OCI-LY7 (cell line): ENCODE measurements at regions not wholly inside any gene's neighbourhood (a gene's known extent, or its start where the extent isn't known, plus 50 kb on each side); places are given as distances from the start of the nearest gene placed in this dataset.

Experiments used
- BruUV-seq: library from RNA; stranded (reverse); fragments of 400-500 nt; replicated peaks from 2 replicates; lab custom pipeline; 2021; lab: Mats Ljungman, UMichigan
- CTCF ChIA-PET: fragments of 300-600 bp; sonication (Branson Sonifier 250); formaldehyde crosslinking; loops from one replicate; lab custom pipeline; 2022; ENCODE audit warnings: antibody characterized with exemption; ENCODE audit not compliant: unreplicated experiment; lab: Charles Lee
- POLR2A ChIA-PET: fragments of 300-600 bp; sonication (Branson Sonifier 250); formaldehyde crosslinking; loops from one replicate; lab custom pipeline; 2022; ENCODE audit warnings: antibody characterized with exemption; lab: Charles Lee
- DNase-seq: peaks from one replicate; pipeline ENCODE4 v3.0.0-alpha.2; 2015; ENCODE audit warnings: low spot score
- H2AFZ ChIP-seq: fragments of 200-600 bp; sonication (generic), shearing (Covaris generic); 2 replicates; pipeline ENCODE4 v1.6.1; 2014; ENCODE audit warnings: mild to moderate bottlenecking, antibody characterized with exemption, low read length, moderate library complexity
- H3K27ac ChIP-seq: fragments of 200-600 bp; sonication (generic); 2 replicates; pipeline ENCODE4 v1.5.1; 2014; ENCODE audit warnings: mixed run types, low read depth, mild to moderate bottlenecking, moderate library complexity, low read length, inconsistent platforms; ENCODE audit not compliant: poor library complexity, severe bottlenecking
- H3K36me3 ChIP-seq: fragments of 200-600 bp; sonication (generic); 2 replicates; pipeline ENCODE4 v1.6.1; 2014; ENCODE audit warnings: mild to moderate bottlenecking, antibody characterized with exemption, low read length, moderate library complexity, mixed read lengths; ENCODE audit not compliant: insufficient read depth
- H3K4me1 ChIP-seq: fragments of 200-600 bp; sonication (generic); 2 replicates; pipeline ENCODE4 v1.5.1; 2014; ENCODE audit warnings: mild to moderate bottlenecking, low read length; ENCODE audit not compliant: insufficient read depth, poor library complexity, severe bottlenecking
- H3K4me2 ChIP-seq: fragments of 200-600 bp; sonication (generic); 2 replicates; pipeline ENCODE4 v1.6.1; 2014; ENCODE audit warnings: mild to moderate bottlenecking, low read length
- H3K4me3 ChIP-seq: fragments of 200-600 bp; sonication (generic); 2 replicates; pipeline ENCODE4 v1.5.1; 2014; ENCODE audit warnings: mild to moderate bottlenecking, low read depth, low read length; ENCODE audit not compliant: poor library complexity, severe bottlenecking
- H3K79me2 ChIP-seq: fragments of 200-600 bp; sonication (generic); 2 replicates; pipeline ENCODE4 v1.6.1; 2016; ENCODE audit warnings: low read depth, mild to moderate bottlenecking, low read length, moderate library complexity, mixed read lengths; ENCODE audit not compliant: insufficient read depth
- H3K9me2 ChIP-seq: fragments of 200-600 bp; sonication (generic); 2 replicates; pipeline ENCODE4 v1.6.1; 2016; ENCODE audit warnings: mild to moderate bottlenecking, low read length, mixed read lengths; ENCODE audit not compliant: insufficient read depth
- H3K9me3 ChIP-seq: fragments of 200-600 bp; sonication (generic); 2 replicates; pipeline ENCODE4 v1.6.1; 2014; ENCODE audit warnings: mild to moderate bottlenecking, mixed run types, low read length, mixed read lengths
- H4K20me1 ChIP-seq: fragments of 200-600 bp; sonication (generic); 2 replicates; pipeline ENCODE4 v1.6.1; 2014; ENCODE audit warnings: mild to moderate bottlenecking, antibody characterized with exemption, low read length, moderate library complexity, mixed read lengths; ENCODE audit not compliant: insufficient read depth
- CTCF ChIP-seq: fragments of 200-600 bp; sonication (generic); conservative IDR thresholded peaks from 2 replicates; pipeline ENCODE4 v1.5.1; 2014; ENCODE audit warnings: mild to moderate bottlenecking, antibody characterized with exemption, low read length, moderate library complexity, mixed read lengths
- EZH2phosphoT487 ChIP-seq: fragments of 200-600 bp; sonication (generic); IDR thresholded peaks from 2 replicates; pipeline ENCODE4 v1.6.1; 2018; ENCODE audit warnings: low read depth, borderline replicate concordance, mild to moderate bottlenecking, mixed run types, antibody characterized with exemption, low read length, moderate library complexity, mixed read lengths
- intact Hi-C: fragments of 100-400 bp; cut with micrococcal nuclease; formaldehyde crosslinking; loops from one replicate; pipeline ENCODE4 v1.10.0; 2022; ENCODE audit not compliant: unreplicated experiment

- no TSS peak for BruUV-seq
Observed at GRCh38 chr2:121006743-121007489, 271.2 kb downstream of the GLI2 start.

GRCh38 chr2:121007490-121007853 lies 271.8 kb downstream of the GLI2 start:
- no peak for TF ChIP-seq CTCF
- TF ChIP-seq EZH2phosphoT487, result no peak
- ChIA-PET CTCF (no interaction called here), POLR2A (no interaction called here)
- no peak overlapping the region for H3K4me2 ChIP-seq
- H4K20me1 ChIP-seq, result no peaks in the 10 kb centered on the region
- no peaks in the 10 kb centered on the region for H3K9me3 ChIP-seq
- intact Hi-C loops, result no loop called here
- no peaks in the 10 kb centered on the region for H3K9me2 ChIP-seq
- no peaks in the 10 kb centered on the region for H3K4me1 ChIP-seq
- H3K4me3 ChIP-seq, result no peak overlapping the region
- no peaks in the 10 kb centered on the region for H3K79me2 ChIP-seq
- H3K36me3 ChIP-seq, result no peaks in the 10 kb centered on the region
- DNase-seq, result no peak
- H2AFZ ChIP-seq, result no peak overlapping the region
- H3K27ac ChIP-seq, result no peak overlapping the region
- BruUV-seq, result no TSS peak

More at GRCh38 chr2:121006743-121007489, 271.2 kb downstream of the GLI2 start:
- no peak for DNase-seq
- no peaks in the 10 kb centered on the region for H3K36me3 ChIP-seq
- TF ChIP-seq CTCF (no peak), EZH2phosphoT487 (no peak)
- H3K4me1 ChIP-seq, result no peaks in the 10 kb centered on the region
- H3K9me3 ChIP-seq, result no peaks in the 10 kb centered on the region
- H3K79me2 ChIP-seq, result no peaks in the 10 kb centered on the region
- ChIA-PET CTCF (no interaction called here), POLR2A (no interaction called here)
- H4K20me1 ChIP-seq, result no peaks in the 10 kb centered on the region
- intact Hi-C loops, result no loop called here
- no peak overlapping the region for H3K4me3 ChIP-seq
- no peak overlapping the region for H3K27ac ChIP-seq
- no peak overlapping the region for H3K4me2 ChIP-seq
- H3K9me2 ChIP-seq, result no peaks in the 10 kb centered on the region
- H2AFZ ChIP-seq, result no peak overlapping the region

GRCh38 chr2:121008975-121009374 lies 273.3 kb downstream of the GLI2 start:
- Histone ChIP-seq H3K79me2 (no peaks in the 10 kb centered on the region), H3K4me3 (no peak overlapping the region), H3K4me1 (no peaks in the 10 kb centered on the region), H3K9me3 (no peaks in the 10 kb centered on the region), H3K36me3 (no peaks in the 10 kb centered on the region), H2AFZ (no peak overlapping the region), H3K27ac (no peak overlapping the region), H3K4me2 (no peak overlapping the region), H3K9me2 (no peaks in the 10 kb centered on the region), H4K20me1 (no peaks in the 10 kb centered on the region)
- CTCF ChIA-PET, result no interaction called here
- intact Hi-C loops, result no loop called here
- peak; percentile 3 for DNase-seq
- no TSS peak for BruUV-seq
- POLR2A ChIA-PET, result no interaction called here
- TF ChIP-seq CTCF (peak; percentile 68), EZH2phosphoT487 (no peak)
